ENCODE measurements at regions not wholly inside any gene's neighbourhood (a gene's known extent, or its start where the extent isn't known, plus 50 kb on each side); places are given as distances from the start of the nearest gene placed in this dataset.
A peak's percentile ranks its signal among the peaks of the same experiment; 100 is the strongest.

DNA sequence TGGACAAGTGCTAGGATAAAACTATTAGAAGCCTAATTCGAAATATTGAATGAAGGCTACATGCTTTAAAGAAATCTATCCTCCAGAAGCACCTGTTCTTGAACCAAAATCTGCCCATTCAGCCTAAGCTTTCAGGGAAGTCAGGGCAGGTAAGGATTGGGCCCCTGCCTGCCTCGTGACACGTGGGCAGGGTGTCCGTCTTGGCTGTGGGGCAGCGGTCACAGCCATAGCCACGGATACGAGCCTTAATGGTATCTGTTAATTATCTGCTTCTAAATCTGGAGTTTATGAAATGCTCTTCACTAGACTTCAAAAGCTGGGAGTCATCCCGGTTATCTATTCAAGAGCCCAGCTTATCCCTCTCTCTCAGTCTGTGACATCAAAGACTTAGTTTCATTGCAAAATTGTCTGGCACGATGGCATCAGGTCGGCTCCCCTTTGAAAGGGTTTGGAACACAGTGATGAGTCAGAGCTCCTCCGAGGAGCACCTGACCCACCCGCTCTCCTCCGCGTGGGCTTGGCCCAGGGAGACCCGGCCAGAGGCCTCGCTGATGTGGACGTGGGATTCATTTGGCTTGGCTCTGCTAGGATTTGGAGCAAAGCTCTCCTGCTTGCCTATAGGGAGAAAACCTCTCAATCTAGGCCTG lies 135.9 kb downstream of the MACROH2A1 start (continued):
- TF ChIP-seq TAF15 (IDR thresholded peaks at IDR 0.05; ENCODE audit: low read depth, low read length, poor library complexity, severe bottlenecking) (no peak), CHD2 (IDR thresholded peaks at IDR 0.05; ENCODE audit: low read depth, low read length) (no peak), ATF7 (IDR thresholded peaks at IDR 0.05) (no peak; the same call in 1 of the 2 replicates), ATF7 (CRISPR knock-in tag; IDR thresholded peaks at IDR 0.05) (peak; percentile 46; the same call in 1 of the 2 replicates), ZNF256 (CRISPR knock-in tag; conservative IDR thresholded peaks at IDR 0.05) (no peak), ZNF441 (CRISPR knock-in tag; IDR thresholded peaks at IDR 0.05; ENCODE audit: borderline replicate concordance) (no peak), ZNF382 (CRISPR knock-in tag; IDR thresholded peaks at IDR 0.05; ENCODE audit: borderline replicate concordance) (no peak), SMAD9 (CRISPR knock-in tag; IDR thresholded peaks at IDR 0.05) (no peak), MED13 (CRISPR knock-in tag; IDR thresholded peaks at IDR 0.05) (no peak), DNMT3B (CRISPR knock-in tag; conservative IDR thresholded peaks at IDR 0.05) (0 out of 2 replicates have a peak, but pooled peaks have one; percentile 69), ARNTL (CRISPR knock-in tag; IDR thresholded peaks at IDR 0.05) (peak; percentile 75), HNRNPLL (IDR thresholded peaks at IDR 0.05; ENCODE audit: low read depth, low read length, poor library complexity, severe bottlenecking) (no peak), KDM5A (IDR thresholded peaks at IDR 0.05; ENCODE audit: borderline replicate concordance, low read length) (no peak; the same call in 1 of the 2 replicates), XRCC5 (optimal IDR thresholded peaks at IDR 0.05; ENCODE audit: low read length) (peak; percentile 80), ZNF530 (CRISPR knock-in tag; IDR thresholded peaks at IDR 0.05; ENCODE audit: low read depth) (no peak), ZNF430 (CRISPR knock-in tag; IDR thresholded peaks at IDR 0.05) (no peak), MYNN (CRISPR knock-in tag; IDR thresholded peaks at IDR 0.05; ENCODE audit: low read depth) (peak; percentile 53; the same call in 1 of the 2 replicates), NCOA5 (CRISPR knock-in tag; IDR thresholded peaks at IDR 0.05) (no peak), ZNF224 (CRISPR knock-in tag; IDR thresholded peaks at IDR 0.05) (no peak), MED1 (CRISPR knock-in tag; IDR thresholded peaks at IDR 0.05) (peak; percentile 73), ERF (CRISPR knock-in tag; IDR thresholded peaks at IDR 0.05) (peak; percentile 44; the same call in 1 of the 2 replicates), ZNF451 (CRISPR knock-in tag; IDR thresholded peaks at IDR 0.05) (no peak), MTA1 (CRISPR knock-in tag; IDR thresholded peaks at IDR 0.05; ENCODE audit: borderline replicate concordance) (0 out of 2 replicates have a peak, but pooled peaks have one; percentile 62), KLF11 (CRISPR knock-in tag; IDR thresholded peaks at IDR 0.05) (peak; percentile 64; the same call in 1 of the 2 replicates), ZNF678 (CRISPR knock-in tag; IDR thresholded peaks at IDR 0.05) (no peak), DR1 (CRISPR knock-in tag; IDR thresholded peaks at IDR 0.05) (peak; percentile 54; the same call in 1 of the 2 replicates), MZF1 (CRISPR knock-in tag; IDR thresholded peaks at IDR 0.05; ENCODE audit: borderline replicate concordance) (no peak)
- TF ChIP-seq, protein P1, sequence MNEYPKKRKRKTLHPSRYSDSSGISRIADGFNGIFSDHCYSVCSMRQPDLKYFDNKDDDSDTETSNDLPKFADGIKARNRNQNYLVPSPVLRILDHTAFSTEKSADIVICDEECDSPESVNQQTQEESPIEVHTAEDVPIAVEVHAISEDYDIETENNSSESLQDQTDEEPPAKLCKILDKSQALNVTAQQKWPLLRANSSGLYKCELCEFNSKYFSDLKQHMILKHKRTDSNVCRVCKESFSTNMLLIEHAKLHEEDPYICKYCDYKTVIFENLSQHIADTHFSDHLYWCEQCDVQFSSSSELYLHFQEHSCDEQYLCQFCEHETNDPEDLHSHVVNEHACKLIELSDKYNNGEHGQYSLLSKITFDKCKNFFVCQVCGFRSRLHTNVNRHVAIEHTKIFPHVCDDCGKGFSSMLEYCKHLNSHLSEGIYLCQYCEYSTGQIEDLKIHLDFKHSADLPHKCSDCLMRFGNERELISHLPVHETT (CRISPR knock-in tag; conservative IDR thresholded peaks at IDR 0.05) = no peak
- TF ChIP-seq, protein P2, sequence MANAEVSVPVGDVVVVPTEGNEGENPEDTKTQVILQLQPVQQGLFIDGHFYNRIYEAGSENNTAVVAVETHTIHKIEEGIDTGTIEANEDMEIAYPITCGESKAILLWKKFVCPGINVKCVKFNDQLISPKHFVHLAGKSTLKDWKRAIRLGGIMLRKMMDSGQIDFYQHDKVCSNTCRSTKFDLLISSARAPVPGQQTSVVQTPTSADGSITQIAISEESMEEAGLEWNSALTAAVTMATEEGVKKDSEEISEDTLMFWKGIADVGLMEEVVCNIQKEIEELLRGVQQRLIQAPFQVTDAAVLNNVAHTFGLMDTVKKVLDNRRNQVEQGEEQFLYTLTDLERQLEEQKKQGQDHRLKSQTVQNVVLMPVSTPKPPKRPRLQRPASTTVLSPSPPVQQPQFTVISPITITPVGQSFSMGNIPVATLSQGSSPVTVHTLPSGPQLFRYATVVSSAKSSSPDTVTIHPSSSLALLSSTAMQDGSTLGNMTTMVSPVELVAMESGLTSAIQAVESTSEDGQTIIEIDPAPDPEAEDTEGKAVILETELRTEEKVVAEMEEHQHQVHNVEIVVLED (CRISPR knock-in tag; IDR thresholded peaks at IDR 0.05; ENCODE audit: borderline replicate concordance) = no peak
- TF ChIP-seq, protein P3, sequence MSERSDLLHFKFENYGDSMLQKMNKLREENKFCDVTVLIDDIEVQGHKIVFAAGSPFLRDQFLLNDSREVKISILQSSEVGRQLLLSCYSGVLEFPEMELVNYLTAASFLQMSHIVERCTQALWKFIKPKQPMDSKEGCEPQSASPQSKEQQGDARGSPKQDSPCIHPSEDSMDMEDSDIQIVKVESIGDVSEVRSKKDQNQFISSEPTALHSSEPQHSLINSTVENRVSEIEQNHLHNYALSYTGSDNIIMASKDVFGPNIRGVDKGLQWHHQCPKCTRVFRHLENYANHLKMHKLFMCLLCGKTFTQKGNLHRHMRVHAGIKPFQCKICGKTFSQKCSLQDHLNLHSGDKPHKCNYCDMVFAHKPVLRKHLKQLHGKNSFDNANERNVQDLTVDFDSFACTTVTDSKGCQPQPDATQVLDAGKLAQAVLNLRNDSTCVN (CRISPR knock-in tag; IDR thresholded peaks at IDR 0.05; ENCODE audit: borderline replicate concordance) = peak; percentile 44; the same call in 1 of the 2 replicates

Measured in HepG2 (cell line).